ENCODE measurements at regions not wholly inside any gene's neighbourhood (a gene's known extent, or its start where the extent isn't known, plus 50 kb on each side); places are given as distances from the start of the nearest gene placed in this dataset.

- no peak for TF ChIP-seq EZH2 (IDR thresholded peaks at IDR 0.05)
- TF ChIP-seq CTCF (IDR thresholded peaks at IDR 0.05 in 2 of 3, conservative IDR thresholded peaks at IDR 0.05 in 1 of 3; ENCODE audit: borderline replicate concordance in 1 of 3, insufficient read depth in 1 of 3, low read depth in 2 of 3, low read length in 2 of 3) = no peak
- no peak for TF ChIP-seq POLR2A (IDR thresholded peaks at IDR 0.05; ENCODE audit: borderline replicate concordance, extremely low read depth, insufficient read depth, insufficient read length)
- TF ChIP-seq MAX (IDR thresholded peaks at IDR 0.05) = no peak
- no peak for TF ChIP-seq CEBPB (IDR thresholded peaks at IDR 0.05; ENCODE audit: low read depth)
- TF ChIP-seq REST (IDR thresholded peaks at IDR 0.05; ENCODE audit: low read depth) = no peak
- TF ChIP-seq SP1 (IDR thresholded peaks at IDR 0.05; ENCODE audit: low read depth) = no peak
- no peak for TF ChIP-seq TCF7L2 (IDR thresholded peaks at IDR 0.05; ENCODE audit: borderline replicate concordance, extremely low read depth, insufficient read depth, insufficient read length)
- no peak for TF ChIP-seq RAD21 (IDR thresholded peaks at IDR 0.05; ENCODE audit: low read depth)
These were observed 64.3 kb upstream of the SGO1 start for GRCh38 chr3:20250314-20250713.

All from HCT116 (cell line).